ENCODE measurements at regions not wholly inside any gene's neighbourhood (a gene's known extent, or its start where the extent isn't known, plus 50 kb on each side); places are given as distances from the start of the nearest gene placed in this dataset.
"Not testable (repeated sequence)": the region's sequence is repeated elsewhere in the genome, so short reads cannot be mapped to it uniquely, and the experiment has no call there.

- DNase-seq (ENCODE audit: low spot score in 2 of 2) (no peak), ATAC-seq (no peak)
- H3K27ac Mint-ChIP-seq: no peak overlapping the region
- peaks cover 0 to 6% of the 10 kb centered on the region in 2 donors for H3K36me3 Mint-ChIP-seq
- H3K9me3 Mint-ChIP-seq: peaks cover 0 to 4% of the 10 kb centered on the region in 2 donors
Observed at GRCh38 chrX:145393702-145394235, 146.5 kb downstream of the SPANXN1 start.

- ATAC-seq (no peak), DNase-seq (ENCODE audit: low spot score in 2 of 2) (no peak)
- Mint-ChIP-seq H3K9me3 (peaks cover 0 to 4% of the 10 kb centered on the region in 2 donors), H3K36me3 (peaks cover 0 to 6% of the 10 kb centered on the region in 2 donors), H3K27ac (no peak overlapping the region)
Observed at GRCh38 chrX:145394344-145394743, 147.0 kb downstream of the SPANXN1 start.

GRCh38 chrX:145396612-145397011, 149.3 kb downstream of the SPANXN1 start:
- H3K36me3 Mint-ChIP-seq: peaks cover 0 to 6% of the 10 kb centered on the region in 2 donors
- DNase-seq (ENCODE audit: low spot score in 2 of 2): no peak
- H3K9me3 Mint-ChIP-seq: peaks cover 0 to 6% of the 10 kb centered on the region in 2 donors
- H3K27ac Mint-ChIP-seq: no peak overlapping the region
- ATAC-seq: no peak

GRCh38 chrX:145405012-145405411, 157.7 kb downstream of the SPANXN1 start:
- Mint-ChIP-seq H3K36me3 (no peaks in the 10 kb centered on the region), H3K9me3 (peaks cover 0 to 4% of the 10 kb centered on the region in 2 donors), H3K27ac (no peak overlapping the region)
- DNase-seq (ENCODE audit: low spot score in 2 of 2): peak in 1 of 2 donors; percentile 2
- no peak for ATAC-seq

GRCh38 chrX:145410622-145411021, 163.3 kb downstream of the SPANXN1 start:
- ATAC-seq: no peak
- H3K36me3 Mint-ChIP-seq: no peaks in the 10 kb centered on the region
- peaks cover 0 to 4% of the 10 kb centered on the region in 2 donors for H3K9me3 Mint-ChIP-seq
- no peak overlapping the region for H3K27ac Mint-ChIP-seq
- no peak for DNase-seq (ENCODE audit: low spot score in 2 of 2)

- not testable (repeated sequence) for H3K9me3 Mint-ChIP-seq; H3K27ac Mint-ChIP-seq; DNase-seq (ENCODE audit: low spot score in 2 of 2); ATAC-seq; H3K36me3 Mint-ChIP-seq
Observed at GRCh38 chrX:145436211-145436610, 188.9 kb downstream of the SPANXN1 start.

- H3K9me3 Mint-ChIP-seq: no peaks in the 10 kb centered on the region
- ATAC-seq: no peak
- no peak for DNase-seq (ENCODE audit: low spot score in 2 of 2)
- no peak overlapping the region for H3K27ac Mint-ChIP-seq
- H3K36me3 Mint-ChIP-seq: no peaks in the 10 kb centered on the region
Observed at GRCh38 chrX:145464650-145465049, 217.3 kb downstream of the SPANXN1 start.

GRCh38 chrX:145475725-145476124, 228.4 kb downstream of the SPANXN1 start:
- Mint-ChIP-seq H3K9me3 (no peaks in the 10 kb centered on the region), H3K36me3 (no peaks in the 10 kb centered on the region), H3K27ac (no peak overlapping the region)
- DNase-seq (ENCODE audit: low spot score in 2 of 2) (no peak), ATAC-seq (no peak)

GRCh38 chrX:145484740-145485139, 237.4 kb downstream of the SPANXN1 start:
- Mint-ChIP-seq H3K36me3 (no peaks in the 10 kb centered on the region), H3K9me3 (peaks cover 0 to 12% of the 10 kb centered on the region in 2 donors), H3K27ac (no peak overlapping the region)
- ATAC-seq: no peak
- no peak for DNase-seq (ENCODE audit: low spot score in 2 of 2)

GRCh38 chrX:145502670-145503069, 255.4 kb downstream of the SPANXN1 start:
- no peak for ATAC-seq

GRCh38 chrX:145506214-145506613, 258.9 kb downstream of the SPANXN1 start:
- DNase-seq (ENCODE audit: low spot score in 2 of 2): no peak
- H3K36me3 Mint-ChIP-seq: peaks cover 0 to 14% of the 10 kb centered on the region in 2 donors
- no peak overlapping the region for H3K27ac Mint-ChIP-seq

More at GRCh38 chrX:145502670-145503069, 255.4 kb downstream of the SPANXN1 start:
- DNase-seq (ENCODE audit: low spot score in 2 of 2): no peak
- Mint-ChIP-seq H3K9me3 (peaks cover 5 to 12% of the 10 kb centered on the region in 2 donors), H3K27ac (no peak overlapping the region), H3K36me3 (peaks cover 0 to 8% of the 10 kb centered on the region in 2 donors)

GRCh38 chrX:145524931-145525330, 277.6 kb downstream of the SPANXN1 start:
- no peaks in the 10 kb centered on the region for H3K36me3 Mint-ChIP-seq
- ATAC-seq: no peak
- no peak for DNase-seq (ENCODE audit: low spot score in 2 of 2)
- no peak overlapping the region for H3K27ac Mint-ChIP-seq
- H3K9me3 Mint-ChIP-seq: peaks cover 0 to 9% of the 10 kb centered on the region in 2 donors

More at GRCh38 chrX:145506214-145506613, 258.9 kb downstream of the SPANXN1 start:
- no peak for ATAC-seq
- peaks cover 6 to 8% of the 10 kb centered on the region in 2 donors for H3K9me3 Mint-ChIP-seq

- H3K27ac Mint-ChIP-seq: no peak overlapping the region
- no peak for DNase-seq (ENCODE audit: low spot score in 2 of 2)
- H3K36me3 Mint-ChIP-seq: no peaks in the 10 kb centered on the region
- no peak for ATAC-seq
- peaks cover 5% of the 10 kb centered on the region in 2 donors for H3K9me3 Mint-ChIP-seq
Observed at GRCh38 chrX:145532176-145532780, 285.0 kb downstream of the SPANXN1 start.

- ATAC-seq (no peak), DNase-seq (ENCODE audit: low spot score in 2 of 2) (no peak)
- Mint-ChIP-seq H3K9me3 (peaks cover 5% of the 10 kb centered on the region in 2 donors), H3K36me3 (no peaks in the 10 kb centered on the region), H3K27ac (no peak overlapping the region)
Observed at GRCh38 chrX:145533534-145533933, 284.1 kb upstream of the SLITRK2 start.

GRCh38 chrX:145549496-145549895, 268.1 kb upstream of the SLITRK2 start:
- H3K9me3 Mint-ChIP-seq: peaks cover 0 to 3% of the 10 kb centered on the region in 2 donors
- no peak overlapping the region for H3K27ac Mint-ChIP-seq
- DNase-seq (ENCODE audit: low spot score in 2 of 2) (no peak), ATAC-seq (no peak)
- no peaks in the 10 kb centered on the region for H3K36me3 Mint-ChIP-seq

- H3K36me3 Mint-ChIP-seq: no peaks in the 10 kb centered on the region
- H3K9me3 Mint-ChIP-seq: peaks cover 0 to 6% of the 10 kb centered on the region in 2 donors
- H3K27ac Mint-ChIP-seq: no peak overlapping the region
- no peak for DNase-seq (ENCODE audit: low spot score in 2 of 2)
- no peak for ATAC-seq
Observed at GRCh38 chrX:145552643-145553042, 265.0 kb upstream of the SLITRK2 start.

- H3K27ac Mint-ChIP-seq: no peak overlapping the region
- peaks cover 7 to 13% of the 10 kb centered on the region in 2 donors for H3K9me3 Mint-ChIP-seq
- H3K36me3 Mint-ChIP-seq: no peaks in the 10 kb centered on the region
- no peak for DNase-seq (ENCODE audit: low spot score in 2 of 2)
- ATAC-seq: no peak
Observed at GRCh38 chrX:145553702-145554101, 263.9 kb upstream of the SLITRK2 start.

- ATAC-seq: no peak
- H3K36me3 Mint-ChIP-seq: no peaks in the 10 kb centered on the region
Observed at GRCh38 chrX:145563159-145563558, 254.5 kb upstream of the SLITRK2 start.

More at GRCh38 chrX:145563159-145563558, 254.5 kb upstream of the SLITRK2 start:
- no peak for DNase-seq (ENCODE audit: low spot score in 2 of 2)
- Mint-ChIP-seq H3K27ac (no peak overlapping the region), H3K9me3 (peaks cover 12 to 13% of the 10 kb centered on the region in 2 donors)

All from activated naive CD4-positive, alpha-beta T cell treated with anti-CD3 and anti-CD28 coated beads, Interleukin-2, amount 50 U/mL, for 72 hours (primary cell).